LNCAP (cell line): ENCODE measurements at regions not wholly inside any gene's neighbourhood (a gene's known extent, or its start where the extent isn't known, plus 50 kb on each side); places are given as distances from the start of the nearest gene placed in this dataset.

Experiments
- CTCF ChIP-seq: fragments of 450-650 bp; IDR thresholded peaks from 2 replicates; pipeline ENCODE4 v1.5.1; 2017; ENCODE audit warnings: mild to moderate bottlenecking

GRCh38 chrX:68919707-68920106 is 90.9 kb downstream of the EFNB1 start:
- no peak for TF ChIP-seq CTCF

GRCh38 chrX:68918202-68918601 is 89.4 kb downstream of the EFNB1 start:
- TF ChIP-seq CTCF, result no peak

- no peak for TF ChIP-seq CTCF
Observed at GRCh38 chrX:68917799-68918198, 89.0 kb downstream of the EFNB1 start.

GRCh38 chrX:68916891-68917290 is 88.1 kb downstream of the EFNB1 start:
- no peak for TF ChIP-seq CTCF

GRCh38 chrX:68915778-68916177 is 87.0 kb downstream of the EFNB1 start:
- no peak for TF ChIP-seq CTCF

- TF ChIP-seq CTCF, result no peak
Observed at GRCh38 chrX:68914479-68914946, 85.7 kb downstream of the EFNB1 start.

GRCh38 chrX:68913249-68913547 is 84.4 kb downstream of the EFNB1 start:
- no peak for TF ChIP-seq CTCF

GRCh38 chrX:68912113-68912512 is 83.3 kb downstream of the EFNB1 start:
- no peak for TF ChIP-seq CTCF
